ENCODE measurements at regions not wholly inside any gene's neighbourhood (a gene's known extent, or its start where the extent isn't known, plus 50 kb on each side); places are given as distances from the start of the nearest gene placed in this dataset.

DNA sequence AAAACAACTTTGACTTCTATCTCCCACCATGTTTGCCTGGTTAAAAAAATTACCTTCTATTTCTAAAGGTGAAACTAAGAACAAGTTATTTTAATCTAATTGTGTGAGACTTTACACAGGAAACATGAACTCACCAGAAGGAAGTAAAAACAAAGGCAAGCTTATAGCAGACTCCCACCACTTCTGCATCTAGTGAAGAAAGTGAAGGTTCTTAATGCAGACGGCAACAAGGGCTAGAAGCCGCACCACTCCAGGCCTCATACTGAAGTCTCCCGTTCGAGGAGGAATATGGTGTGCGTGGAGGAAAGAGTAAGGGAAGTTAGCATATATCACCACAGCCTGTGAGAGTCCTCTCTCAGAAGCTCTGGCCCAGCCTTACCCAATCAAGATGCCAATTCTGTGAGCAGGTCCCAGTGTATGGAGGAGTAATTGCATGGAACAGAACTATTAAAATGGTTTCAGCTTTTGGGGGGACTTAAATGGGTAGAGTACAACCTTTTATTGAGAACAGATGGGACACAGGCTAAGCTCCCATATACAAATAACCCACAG is 958.7 kb downstream of the BCL11A start:
- ATAC-seq: no peak
- no peaks in the 10 kb centered on the region for H3K4me1 ChIP-seq (ENCODE audit: low read depth)
- no peaks in the 10 kb centered on the region for H3K9me3 ChIP-seq
- TF ChIP-seq, protein P1, sequence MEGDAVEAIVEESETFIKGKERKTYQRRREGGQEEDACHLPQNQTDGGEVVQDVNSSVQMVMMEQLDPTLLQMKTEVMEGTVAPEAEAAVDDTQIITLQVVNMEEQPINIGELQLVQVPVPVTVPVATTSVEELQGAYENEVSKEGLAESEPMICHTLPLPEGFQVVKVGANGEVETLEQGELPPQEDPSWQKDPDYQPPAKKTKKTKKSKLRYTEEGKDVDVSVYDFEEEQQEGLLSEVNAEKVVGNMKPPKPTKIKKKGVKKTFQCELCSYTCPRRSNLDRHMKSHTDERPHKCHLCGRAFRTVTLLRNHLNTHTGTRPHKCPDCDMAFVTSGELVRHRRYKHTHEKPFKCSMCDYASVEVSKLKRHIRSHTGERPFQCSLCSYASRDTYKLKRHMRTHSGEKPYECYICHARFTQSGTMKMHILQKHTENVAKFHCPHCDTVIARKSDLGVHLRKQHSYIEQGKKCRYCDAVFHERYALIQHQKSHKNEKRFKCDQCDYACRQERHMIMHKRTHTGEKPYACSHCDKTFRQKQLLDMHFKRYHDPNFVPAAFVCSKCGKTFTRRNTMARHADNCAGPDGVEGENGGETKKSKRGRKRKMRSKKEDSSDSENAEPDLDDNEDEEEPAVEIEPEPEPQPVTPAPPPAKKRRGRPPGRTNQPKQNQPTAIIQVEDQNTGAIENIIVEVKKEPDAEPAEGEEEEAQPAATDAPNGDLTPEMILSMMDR (IDR thresholded peaks at IDR 0.05): no peak
- H3K36me3 ChIP-seq (ENCODE audit: low read depth): no peaks in the 10 kb centered on the region
- no peak for DNase-seq
- no peak overlapping the region for H3K4me3 ChIP-seq
- intact Hi-C loops (cut with DNase I, micrococcal nuclease): no loop called here

DNA sequence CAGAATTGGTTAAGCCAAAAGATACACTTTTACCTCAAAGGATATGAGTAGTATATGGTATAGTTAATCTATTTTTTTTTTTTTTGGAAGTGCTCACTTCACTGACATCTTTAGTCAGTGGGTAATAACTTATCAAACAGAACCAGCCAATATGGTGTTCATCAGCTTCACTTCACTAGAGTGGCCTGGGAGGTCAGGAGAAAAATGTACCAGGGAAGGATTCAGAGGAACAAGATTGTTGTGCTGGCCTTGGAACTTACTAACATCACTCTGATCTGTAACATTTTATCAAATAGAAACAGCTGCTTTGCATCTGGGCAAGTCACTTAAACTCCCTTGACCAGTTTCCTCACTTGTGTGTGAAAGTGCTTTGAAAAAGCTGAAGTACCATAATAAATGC is 962.7 kb downstream of the BCL11A start:
- Histone ChIP-seq H3K36me3 (ENCODE audit: low read depth) (no peaks in the 10 kb centered on the region), H3K9me3 (no peaks in the 10 kb centered on the region), H3K4me1 (ENCODE audit: low read depth) (no peaks in the 10 kb centered on the region), H3K4me3 (no peak overlapping the region)
- DNase-seq: no peak
- intact Hi-C loops (cut with DNase I, micrococcal nuclease): no loop called here
- no peak for ATAC-seq
- TF ChIP-seq, protein P1 (IDR thresholded peaks at IDR 0.05): no peak

DNA sequence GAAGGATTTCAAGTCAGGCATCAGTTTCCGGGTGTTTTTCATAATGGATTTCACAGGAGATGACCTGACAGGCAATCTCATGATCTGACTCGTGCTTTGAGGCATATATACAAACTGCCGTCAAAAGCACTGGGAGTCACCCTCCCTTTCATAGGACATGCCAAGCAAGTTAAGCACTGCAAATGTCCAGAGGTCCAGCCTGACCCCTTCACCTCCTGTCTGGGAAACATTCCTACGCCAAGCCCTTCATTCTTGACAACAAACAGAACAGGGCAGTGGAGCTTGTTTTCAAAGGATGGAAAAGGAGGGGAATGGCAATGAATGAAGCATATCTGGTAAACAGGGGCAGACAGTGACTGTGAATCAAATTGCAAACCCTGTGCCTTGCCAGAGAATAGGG is 963.6 kb downstream of the BCL11A start:
- DNase-seq: no peak
- Histone ChIP-seq H3K4me3 (no peak overlapping the region), H3K36me3 (ENCODE audit: low read depth) (no peaks in the 10 kb centered on the region), H3K4me1 (ENCODE audit: low read depth) (no peaks in the 10 kb centered on the region), H3K9me3 (no peaks in the 10 kb centered on the region)
- intact Hi-C loops (cut with DNase I, micrococcal nuclease): no loop called here
- TF ChIP-seq, protein P1 (IDR thresholded peaks at IDR 0.05): no peak
- no peak for ATAC-seq

DNA sequence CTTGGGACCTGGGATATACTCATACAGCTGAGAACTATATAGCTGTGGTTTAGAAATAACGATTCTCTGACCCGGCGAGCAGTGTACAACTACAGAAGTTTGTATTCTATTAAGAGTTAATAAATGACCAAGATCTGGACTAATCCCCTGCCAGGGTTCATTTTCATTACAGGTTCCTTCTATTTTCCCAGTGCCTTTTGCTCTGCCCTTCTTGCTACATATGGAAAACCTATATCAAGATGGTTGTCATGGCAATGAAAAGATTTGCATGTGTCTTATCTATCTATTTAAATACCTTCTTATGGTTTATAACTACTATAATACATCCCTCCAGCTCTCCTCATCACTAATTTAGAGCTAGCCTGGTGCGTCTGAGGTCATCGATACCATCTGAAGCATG is 965.2 kb downstream of the BCL11A start:
- Histone ChIP-seq H3K36me3 (ENCODE audit: low read depth) (no peaks in the 10 kb centered on the region), H3K4me3 (no peak overlapping the region), H3K9me3 (no peaks in the 10 kb centered on the region), H3K4me1 (ENCODE audit: low read depth) (no peaks in the 10 kb centered on the region)
- TF ChIP-seq, protein P1 (IDR thresholded peaks at IDR 0.05): no peak
- no peak for ATAC-seq
- intact Hi-C loops (cut with DNase I, micrococcal nuclease): no loop called here
- DNase-seq: no peak

DNA sequence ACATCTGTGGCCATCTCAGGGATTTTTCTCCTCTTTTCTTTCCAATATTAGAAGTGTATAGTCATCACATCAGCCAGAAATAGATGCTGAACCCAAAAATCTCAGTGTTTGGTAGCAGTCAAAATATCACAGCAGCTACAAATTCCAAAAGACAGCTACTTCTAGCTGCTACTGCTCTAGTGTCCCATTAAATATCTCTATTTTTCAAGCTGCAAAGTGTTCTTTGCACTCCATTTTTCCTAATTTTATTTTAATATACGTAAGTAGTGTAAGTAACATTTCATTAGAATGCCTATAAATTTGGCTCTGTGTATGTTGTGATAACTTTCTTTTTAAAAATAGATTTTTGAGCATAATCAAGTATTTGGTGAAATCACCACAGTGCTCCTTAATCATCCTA is 967.3 kb downstream of the BCL11A start:
- no peaks in the 10 kb centered on the region for H3K36me3 ChIP-seq (ENCODE audit: low read depth)
- no peaks in the 10 kb centered on the region for H3K9me3 ChIP-seq
- H3K4me3 ChIP-seq: no peak overlapping the region
- DNase-seq (no peak), ATAC-seq (no peak)
- intact Hi-C loops (cut with DNase I, micrococcal nuclease): no loop called here
- no peaks in the 10 kb centered on the region for H3K4me1 ChIP-seq (ENCODE audit: low read depth)
- TF ChIP-seq, protein P1 (IDR thresholded peaks at IDR 0.05): no peak

DNA sequence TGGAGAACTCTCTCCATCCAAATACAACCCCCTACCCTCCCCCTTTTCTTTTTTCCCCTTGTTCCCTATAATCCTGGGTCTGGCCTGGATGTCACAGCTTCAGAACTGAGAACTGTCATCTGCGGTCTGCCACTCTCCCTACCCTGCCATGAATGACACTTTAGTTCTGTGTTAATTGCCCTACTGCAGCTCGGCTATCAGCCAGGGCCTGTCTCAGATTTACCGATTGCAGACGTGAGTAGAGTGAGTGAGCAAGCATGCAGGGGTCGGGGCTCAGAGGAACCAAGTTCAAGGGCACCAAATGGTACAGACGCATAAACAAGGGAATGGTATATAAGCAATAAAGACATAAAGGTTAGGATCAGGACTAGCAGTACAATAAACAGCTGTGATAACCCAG is 967.8 kb downstream of the BCL11A start:
- no peak overlapping the region for H3K4me3 ChIP-seq
- TF ChIP-seq, protein P1 (IDR thresholded peaks at IDR 0.05): no peak
- no peaks in the 10 kb centered on the region for H3K9me3 ChIP-seq
- DNase-seq (peak in 1 of 3 donors; percentile 8), ATAC-seq (peak; percentile 33)
- H3K36me3 ChIP-seq (ENCODE audit: low read depth): no peaks in the 10 kb centered on the region
- no peaks in the 10 kb centered on the region for H3K4me1 ChIP-seq (ENCODE audit: low read depth)
- intact Hi-C loops (cut with DNase I, micrococcal nuclease): no loop called here
